Right renal cortex interstitium (tissue), 3 donors: ENCODE measurements at regions not wholly inside any gene's neighbourhood (a gene's known extent, or its start where the extent isn't known, plus 50 kb on each side); places are given as distances from the start of the nearest gene placed in this dataset.
A peak's percentile ranks its signal among the peaks of the same experiment; 100 is the strongest.

Experiments
- DNase-seq, 3 donors: peaks; one replicate each; pipeline ENCODE4 v3.0.0-alpha.2; 2013; ENCODE audit warnings: low read depth in 3 of 3, low spot score in 2 of 3

DNA sequence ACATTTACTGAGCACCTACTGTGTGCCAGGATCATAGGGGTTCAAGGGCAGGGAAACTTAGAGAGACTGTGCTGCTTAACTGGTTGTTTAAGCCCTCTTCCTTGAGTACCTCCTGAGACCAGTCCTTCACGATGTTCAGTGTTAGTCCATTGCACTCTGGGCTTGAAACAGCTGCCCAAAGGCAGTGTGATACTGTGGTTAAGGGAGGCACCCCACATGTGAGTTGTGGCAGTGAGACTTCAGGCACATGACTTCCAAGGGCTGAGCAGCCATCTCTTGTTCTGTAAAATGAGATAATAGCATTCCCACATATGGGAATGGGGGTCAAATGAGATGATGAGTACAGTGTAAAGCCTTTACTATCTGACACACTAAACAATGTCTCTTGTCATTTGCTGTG, 75.1 kb downstream of the LINGO1 start:
- no peak for DNase-seq

DNA sequence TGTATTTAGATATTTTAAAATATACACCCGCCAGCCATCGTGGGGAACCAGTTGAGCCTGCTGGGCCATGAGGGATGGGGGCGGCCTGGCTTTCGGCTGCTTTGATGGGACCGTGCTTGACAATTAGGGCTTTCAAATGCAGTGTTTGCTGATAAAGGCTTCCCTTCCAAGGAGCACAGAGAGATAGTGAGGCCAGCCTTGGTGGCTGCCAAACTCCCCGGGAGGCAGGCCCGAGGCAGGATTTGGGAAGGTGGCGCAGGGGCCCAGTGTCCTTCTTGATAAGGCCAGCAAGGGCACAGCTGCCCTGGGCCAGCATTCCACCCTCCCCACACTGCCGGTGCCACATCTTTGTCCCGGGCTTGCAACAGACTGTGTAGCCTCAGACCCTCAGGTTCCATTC, 75.6 kb downstream of the LINGO1 start:
- no peak for DNase-seq

DNA sequence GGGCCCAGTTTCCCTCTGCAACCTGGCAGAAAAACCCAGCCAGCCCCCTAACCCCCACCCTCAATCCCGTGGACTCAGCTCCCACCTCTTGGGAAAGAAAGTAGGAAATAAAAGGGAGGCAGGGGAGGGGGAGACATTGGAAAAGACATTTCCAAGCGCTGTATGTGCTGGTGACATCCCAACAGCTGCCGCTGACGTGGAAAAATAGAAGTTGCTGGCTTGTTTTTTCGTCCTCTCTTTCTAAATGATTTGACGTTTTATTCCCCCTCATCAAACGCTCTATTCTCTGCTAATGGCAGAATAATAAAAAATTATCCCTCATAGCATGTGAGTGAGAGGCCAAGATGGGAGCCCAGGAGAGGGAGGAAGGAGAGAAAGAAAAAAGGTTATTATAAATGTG, 76.1 kb downstream of the LINGO1 start:
- DNase-seq = no peak

DNA sequence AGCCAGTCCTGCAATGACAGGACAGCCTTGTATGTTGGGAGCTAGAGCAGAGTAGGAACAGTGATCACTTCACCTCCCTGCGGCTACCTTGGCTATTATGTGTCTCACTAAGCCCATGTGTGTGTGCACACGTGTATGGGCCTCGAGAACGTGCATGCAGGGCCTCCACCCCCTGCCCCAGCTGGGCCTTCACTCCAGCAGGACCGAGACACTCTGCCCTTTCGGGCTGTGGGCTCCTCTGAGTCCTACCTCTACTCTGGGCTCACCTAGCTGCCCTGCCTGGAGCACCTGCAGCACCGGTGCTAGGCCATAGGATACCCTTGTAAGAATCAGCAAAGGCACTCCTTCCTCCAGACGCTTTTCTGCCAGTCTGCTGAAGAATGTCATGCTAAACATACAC, 77.5 kb downstream of the LINGO1 start:
- no peak for DNase-seq

DNA sequence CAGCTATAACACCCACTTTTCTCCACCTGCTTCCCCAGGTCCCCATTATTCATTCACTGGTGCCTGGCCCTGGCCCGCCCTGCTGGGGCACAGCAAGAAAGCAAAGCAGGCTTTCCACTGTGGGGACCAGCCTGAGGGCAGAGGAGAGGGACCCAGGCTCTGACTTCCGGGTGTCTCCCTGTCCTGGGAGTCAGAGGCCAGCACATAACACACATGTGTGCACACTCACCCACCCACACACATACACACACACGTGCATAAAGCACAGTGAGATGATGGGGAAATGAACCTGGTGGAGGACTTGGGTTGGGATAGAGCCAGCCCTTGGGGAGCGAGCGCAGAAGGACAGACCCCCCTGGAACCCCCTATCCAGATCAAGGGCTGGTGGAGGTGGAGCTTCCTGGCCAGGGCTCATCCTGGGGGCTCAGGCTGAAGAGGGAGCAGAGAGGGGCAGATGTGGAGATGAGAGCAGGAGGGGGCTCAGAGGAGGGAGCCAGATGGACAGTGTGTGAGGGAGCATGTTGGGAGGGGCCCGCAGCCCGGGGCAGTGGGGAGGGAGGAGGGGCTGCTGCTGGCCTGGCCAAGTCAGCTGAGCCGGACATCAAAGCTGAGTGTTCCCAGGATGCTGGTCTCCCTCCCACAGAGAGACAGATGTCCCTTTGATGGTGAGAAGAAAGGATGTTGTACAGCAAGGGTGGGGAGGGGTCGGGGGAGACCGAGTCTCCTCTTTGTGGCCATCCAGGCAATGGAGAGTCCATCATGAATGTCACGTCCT, 78.2 kb downstream of the LINGO1 start:
- no peak for DNase-seq

DNA sequence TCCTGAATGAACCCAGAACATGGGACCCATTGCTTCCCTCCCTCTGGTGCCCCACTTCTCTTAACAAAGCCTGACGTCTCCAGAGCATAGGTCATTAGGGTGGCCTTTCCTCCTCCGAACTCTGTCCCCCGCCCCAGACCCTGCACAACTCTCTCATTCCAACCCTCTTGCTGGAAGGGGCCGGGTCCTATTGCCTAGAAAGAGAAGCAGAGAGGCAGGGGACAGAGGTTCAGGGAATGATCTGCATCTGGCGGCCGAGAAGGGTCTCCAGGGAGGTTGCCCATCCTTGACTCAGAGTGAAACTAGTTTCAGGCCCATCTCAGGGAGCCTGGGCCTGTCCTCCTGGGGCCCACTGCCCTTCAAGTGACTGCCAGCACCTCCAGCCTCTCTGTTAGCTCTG, 79.0 kb downstream of the LINGO1 start:
- no peak for DNase-seq

DNA sequence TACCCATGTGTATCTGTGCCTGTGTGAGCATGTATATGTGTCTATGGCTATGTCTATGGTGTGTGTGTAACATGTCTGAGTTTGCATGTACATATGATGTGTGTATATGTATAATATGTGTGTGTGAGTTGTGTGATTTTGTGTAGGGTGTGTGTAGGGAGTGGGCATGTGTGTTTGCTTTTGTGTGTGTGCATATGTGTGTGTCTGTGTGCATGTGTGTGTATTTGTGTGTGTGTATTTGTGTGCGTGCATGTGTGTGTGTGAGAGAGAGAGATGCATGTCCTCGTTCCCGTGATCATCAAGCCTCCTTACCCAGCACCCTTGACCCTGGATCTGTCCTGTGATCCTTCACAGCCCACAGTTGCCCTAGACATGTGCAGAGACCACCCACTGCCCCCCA, 79.5 kb downstream of the LINGO1 start:
- no peak for DNase-seq

DNA sequence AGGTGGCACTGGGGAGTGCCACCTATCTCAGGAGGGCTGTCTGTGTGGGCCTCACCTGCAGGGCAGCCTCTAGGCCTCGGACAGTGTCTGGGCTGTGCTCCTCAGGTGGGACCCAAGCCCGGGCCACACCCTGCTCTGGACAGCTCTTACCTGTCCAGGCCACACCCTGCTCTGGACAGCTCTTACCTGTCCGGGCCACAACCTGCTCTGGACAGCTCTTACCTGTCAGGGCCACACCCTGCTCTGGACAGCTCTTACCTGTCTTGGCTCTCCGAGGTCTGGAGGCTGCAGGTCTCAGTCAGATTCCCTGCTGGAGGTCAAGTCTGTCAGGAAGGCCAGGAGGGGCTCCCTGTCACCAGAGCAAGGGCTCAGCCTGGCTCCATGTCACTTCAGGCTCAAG, 80.6 kb downstream of the LINGO1 start:
- DNase-seq = no peak

DNA sequence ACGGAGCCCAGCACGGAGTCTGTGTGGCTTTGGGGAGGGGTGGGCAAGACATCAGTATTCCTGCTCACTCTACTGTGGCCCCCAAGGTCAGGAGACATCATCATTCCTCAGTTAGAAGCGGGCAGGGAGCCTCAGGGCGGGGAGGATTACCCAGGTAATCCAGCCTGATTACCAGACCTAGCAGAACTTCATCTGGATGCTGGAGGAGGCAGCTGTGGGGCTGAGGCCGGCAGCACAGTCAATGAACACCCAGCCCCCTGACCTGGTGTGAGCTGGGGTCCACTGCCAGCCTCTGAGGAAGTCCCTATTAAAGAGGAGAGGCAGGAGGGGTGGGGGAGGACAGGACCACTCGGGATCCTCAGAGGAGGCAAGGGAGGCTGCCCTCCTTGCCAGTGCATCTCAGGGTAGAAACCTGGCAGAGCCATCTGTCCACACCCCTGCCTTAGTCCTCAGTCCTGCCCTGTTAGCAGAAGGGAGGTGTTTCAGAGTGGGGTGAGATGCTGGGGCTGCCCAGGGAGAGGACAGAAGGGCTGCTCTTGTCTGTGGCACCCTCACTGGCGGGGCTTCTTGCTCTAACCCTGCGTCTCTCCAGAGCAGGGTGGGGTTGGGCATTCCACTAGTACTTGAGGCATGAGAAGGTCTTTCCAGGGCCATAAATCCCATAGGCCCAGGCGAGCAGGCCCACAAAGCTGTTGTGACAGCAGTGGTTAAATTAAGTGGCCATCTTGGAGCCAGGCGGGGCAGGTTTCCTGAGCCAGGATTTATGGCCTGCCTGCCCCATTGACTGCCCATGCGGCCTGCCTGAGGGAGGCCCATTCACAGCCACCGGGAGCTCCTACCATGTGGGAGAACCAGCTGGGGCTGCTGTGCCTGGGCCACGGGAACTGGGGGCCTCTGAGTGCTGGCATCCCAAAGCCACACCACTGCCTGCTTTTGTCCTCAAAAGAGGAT, 82.1 kb downstream of the LINGO1 start:
- no peak for DNase-seq

DNA sequence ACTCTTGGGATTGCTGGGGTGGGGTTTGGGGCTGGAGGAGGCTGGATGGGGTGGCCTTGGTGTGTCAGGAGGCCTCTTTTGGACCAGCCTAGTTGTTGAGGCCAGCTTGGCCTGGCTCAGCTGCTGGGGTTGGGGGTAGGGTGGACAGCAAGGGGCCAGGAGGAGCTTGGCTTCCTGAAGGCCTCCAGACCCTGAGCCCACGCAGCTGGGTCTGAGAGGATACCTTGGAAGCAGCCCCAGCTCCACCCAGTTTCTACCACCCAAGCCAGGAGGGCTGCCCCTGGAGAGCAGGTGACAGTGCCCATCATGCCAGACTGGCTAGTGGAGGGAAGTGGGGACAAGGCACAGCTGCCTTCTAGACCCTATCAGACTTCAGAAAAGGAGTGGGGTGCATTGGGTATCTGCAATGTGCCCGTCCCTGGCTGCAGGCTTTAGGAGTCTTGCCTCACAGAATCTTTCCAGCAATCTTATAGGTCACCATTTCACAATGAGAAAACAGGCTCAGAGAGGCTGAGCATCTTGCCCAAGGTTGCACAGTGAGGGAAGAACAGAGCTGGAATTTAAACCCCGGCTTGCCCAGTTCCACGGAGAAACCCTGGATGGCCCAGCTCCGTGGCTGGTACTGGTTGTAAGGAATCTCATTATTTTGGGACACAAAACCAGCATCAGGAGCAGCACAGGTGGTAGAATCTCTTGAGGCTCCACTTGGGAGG, 83.0 kb downstream of the LINGO1 start:
- DNase-seq = no peak

DNA sequence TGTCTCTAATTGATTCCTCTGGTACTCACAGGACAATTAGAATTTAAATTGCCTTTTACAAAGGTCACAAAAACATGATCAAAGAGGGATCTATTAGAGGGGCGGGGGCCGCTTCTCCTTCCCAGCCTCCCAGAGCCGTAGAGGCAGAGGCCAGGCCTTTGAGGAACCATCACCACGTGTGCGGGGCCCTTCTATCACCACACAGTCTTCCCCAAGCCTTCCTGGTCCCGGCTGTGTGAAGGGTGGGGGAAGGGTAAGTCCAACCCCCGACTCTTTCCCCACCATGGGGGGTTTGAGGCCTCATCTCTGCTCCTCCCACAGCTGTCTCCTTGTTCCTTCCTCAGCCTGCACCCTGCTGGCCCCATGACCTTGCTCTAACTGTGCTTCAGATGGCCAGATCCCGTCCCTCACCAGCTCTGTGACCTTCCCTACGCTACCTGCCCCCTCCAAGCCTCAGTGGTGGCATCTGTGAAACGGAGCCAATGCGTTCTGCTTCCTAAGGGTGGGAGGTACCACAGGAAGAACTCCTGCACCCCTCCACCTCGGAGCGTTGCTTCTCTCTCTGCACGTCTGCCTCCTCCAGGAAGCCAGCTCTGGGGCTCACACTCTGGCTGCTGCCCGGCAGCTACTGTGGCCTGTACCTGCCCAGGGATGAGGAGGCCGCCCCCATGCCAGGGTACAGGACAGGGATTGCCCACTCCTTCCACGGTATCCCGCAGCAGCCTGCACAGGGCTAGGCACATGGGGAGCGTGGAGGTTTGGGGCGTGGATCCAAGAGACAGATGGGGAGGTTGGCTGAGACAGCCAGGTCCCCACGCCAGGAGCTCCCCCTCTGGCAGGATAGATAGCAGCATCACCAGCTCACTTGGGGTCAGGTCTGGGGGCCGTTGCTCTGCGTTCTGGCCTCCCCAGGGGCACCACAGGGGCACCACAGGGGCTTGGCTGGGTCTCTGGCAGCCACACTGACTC, 83.8 kb downstream of the LINGO1 start:
- DNase-seq = no peak

DNA sequence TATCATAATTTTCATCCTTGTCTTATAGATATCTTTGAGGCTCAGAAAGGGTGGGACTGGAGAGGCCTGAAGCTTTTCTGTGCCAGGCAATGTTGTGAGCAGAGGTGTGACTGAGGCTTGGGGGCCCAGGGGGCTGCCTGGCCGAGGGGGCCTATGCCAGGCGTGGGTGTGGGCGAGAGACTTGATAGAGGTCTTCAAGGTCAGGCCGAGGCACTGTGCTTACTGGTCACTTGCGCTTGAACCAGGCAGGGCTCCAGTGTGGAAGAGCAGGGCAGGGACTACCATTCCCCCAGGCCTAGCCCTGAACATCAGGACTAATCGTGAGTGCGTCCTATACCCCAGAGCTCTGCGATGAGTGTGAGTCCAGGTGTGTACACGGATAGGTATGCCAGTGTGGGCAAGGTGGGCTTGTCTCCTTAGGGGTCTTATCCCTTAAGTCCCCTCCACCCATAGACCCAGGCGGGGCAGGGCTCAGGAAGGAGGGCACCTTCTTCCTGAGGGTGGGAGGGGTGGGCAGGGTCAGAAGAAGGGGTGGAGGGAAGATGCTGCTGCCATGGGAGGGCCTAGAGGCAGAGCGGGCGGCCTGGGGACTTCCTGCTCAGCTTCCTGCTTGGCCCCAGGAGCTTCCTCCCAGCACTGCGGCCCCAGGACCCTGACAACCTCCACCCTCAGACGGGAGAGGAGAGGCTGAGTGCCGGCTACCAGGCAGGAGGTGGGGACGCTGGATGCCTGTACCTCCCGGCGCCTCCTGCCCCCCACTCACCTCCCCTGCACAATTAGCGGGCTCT, 84.7 kb downstream of the LINGO1 start:
- no peak for DNase-seq

DNA sequence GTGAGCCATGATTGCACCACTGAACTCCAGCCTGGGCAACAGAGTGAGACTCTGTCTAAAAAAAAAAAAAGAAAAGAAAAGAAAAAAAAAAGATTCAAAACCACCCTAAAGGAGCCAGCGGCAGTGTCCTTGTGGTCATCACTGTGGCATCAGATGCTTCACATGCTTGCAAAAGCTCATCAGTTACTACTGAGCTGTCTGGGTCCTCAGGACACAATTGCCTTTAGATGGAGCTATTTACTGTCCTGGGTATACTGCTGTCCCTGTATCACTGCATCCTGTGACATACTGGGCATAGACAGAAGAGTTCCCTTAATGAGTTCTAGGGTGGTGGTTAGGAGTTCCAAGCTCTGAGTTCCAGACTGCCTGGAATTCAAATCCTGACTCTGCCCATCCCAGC, 85.8 kb downstream of the LINGO1 start:
- no peak for DNase-seq

DNA sequence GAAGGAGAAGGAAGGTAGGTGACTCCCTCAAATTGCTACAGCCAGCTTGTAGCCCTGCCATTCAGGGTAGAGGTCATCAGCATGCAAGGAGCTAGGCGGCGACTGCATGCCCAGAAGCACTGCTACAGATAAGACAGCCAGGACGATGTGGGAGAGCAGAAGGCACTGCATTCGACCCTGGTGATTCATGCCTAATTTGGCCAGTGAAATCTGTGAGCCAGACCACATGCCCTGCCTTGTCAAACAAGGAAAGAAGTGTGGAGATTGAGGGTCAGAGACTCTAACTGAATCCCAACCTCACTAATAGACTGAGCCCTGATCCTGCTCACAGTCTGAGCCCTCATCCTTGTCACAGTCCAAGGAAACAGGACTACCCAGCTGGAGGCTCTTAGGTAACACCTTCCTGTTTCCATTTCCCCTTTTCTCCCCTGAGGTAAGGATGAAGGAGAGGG, 86.6 kb downstream of the LINGO1 start:
- no peak for DNase-seq

DNA sequence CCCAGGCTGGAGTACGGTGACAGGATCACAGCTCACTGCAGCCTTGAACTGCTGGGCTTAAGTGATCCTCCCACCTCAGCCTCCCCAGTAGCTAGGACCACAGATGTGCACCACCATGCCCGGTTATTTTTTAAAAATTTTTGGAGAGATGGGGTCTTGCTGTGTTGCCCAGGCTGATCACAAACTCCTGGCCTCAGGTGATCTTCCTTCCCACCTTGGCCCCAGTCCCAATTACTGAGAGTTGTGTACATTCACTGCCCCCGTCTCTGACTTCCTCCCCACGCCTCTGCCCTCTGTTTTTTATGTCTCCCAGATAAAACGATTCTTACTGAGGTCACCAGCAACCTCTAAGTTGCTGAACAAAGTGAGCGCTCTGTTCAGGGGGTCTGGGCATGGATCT, 87.7 kb downstream of the LINGO1 start:
- DNase-seq = no peak

DNA sequence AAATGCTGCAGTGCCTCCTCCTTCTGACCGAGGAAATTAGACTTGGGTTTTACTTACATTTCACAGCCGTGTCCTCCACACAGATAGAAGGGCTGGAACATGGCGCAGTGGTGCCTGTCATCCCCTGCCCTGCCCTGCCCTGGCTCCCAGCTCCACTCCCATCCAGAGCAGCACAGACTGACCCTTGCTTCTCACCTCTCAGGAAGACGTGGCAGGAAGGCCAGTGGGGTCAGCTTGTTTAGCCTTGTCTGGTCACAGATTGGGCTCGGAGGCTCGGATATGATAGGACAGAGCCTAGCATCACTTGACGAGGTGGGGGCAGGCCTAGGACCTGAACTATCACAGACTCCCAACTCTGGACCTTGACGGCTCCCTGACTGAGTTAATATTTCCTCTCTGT, 88.5 kb downstream of the LINGO1 start:
- no peak for DNase-seq

DNA sequence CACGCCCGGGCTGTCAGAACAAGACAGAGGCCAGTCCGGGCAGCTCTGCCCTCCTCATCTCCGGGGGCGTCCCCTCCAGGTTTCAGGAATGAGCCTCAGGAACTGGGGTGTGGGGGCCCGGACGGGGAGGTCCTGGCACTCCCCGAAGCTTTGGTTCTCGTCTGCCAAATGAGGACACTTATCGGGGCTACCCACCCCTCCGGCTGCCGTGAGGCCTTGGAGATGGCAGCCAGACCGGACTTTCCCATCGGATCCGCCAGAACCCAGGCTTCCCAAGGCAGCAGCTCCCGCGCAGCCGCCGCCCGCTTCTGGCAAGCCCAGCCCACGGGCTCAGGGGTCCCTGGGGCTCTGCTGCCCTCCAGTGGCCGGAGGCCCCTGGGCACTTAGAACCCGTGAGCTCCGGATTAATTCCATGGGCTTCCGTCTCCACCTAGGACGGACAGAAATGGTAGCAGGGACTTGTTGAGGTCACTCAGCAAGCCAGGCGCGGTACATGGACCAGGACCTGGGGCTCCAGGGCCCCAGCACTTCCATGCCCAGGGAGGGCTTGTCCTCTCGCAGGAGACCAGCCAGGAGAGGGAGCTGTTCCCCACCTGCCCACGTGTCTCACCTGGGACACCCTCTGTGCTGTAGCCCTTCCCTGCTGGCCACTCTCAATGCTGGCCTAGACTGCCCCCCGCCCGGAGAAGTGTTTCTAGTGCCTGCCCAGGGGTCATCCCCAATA, 89.4 kb downstream of the LINGO1 start:
- peak; percentile 71 to 75 (median 73) for DNase-seq

DNA sequence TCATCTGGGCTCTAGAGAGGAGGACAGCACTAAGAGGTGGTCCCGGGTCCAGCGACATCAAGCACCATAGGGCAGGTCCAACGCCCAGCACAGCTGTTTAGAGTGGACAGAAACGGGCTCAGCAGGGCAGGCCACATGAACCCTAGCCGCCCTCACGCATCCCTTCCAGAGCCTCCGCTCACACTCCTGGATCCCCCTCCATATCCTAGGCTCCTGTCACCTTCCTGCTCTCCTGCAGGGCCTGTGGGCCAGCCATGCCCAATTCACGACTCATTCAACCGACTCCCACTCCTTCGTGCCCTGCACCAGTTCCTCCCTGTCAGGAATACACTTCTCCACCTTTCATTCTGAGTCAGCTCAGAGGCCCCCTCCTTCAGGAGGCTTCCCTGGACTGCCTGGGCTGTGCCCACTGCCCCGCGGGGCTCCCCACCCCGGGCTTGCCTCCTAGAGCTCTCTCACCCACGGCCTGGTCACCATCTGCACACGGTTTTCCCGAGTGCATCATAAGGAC, 90.2 kb downstream of the LINGO1 start:
- no peak for DNase-seq
